Activated CD8-positive, alpha-beta T cell treated with anti-CD3 and anti-CD28 coated beads, Interleukin-2, amount 10 ng/mL, durations not matched to agents 7 days and 5 days (primary cell): ENCODE measurements at regions not wholly inside any gene's neighbourhood (a gene's known extent, or its start where the extent isn't known, plus 50 kb on each side); places are given as distances from the start of the nearest gene placed in this dataset.

Source experiments
- ATAC-seq: fragments of 150-1000 bp; cut with Tn5 transposase; one replicate; pipeline ENCODE4 v1.10.0; 2021; ENCODE audit warnings: moderate library complexity
- CTCF ChIA-PET: fragments of 350-600 bp; sonication (Branson Sonifier 250); formaldehyde crosslinking; loops from one replicate; lab custom pipeline; 2021; ENCODE audit warnings: antibody characterized with exemption; lab: Charles Lee
- POLR2A ChIA-PET: fragments of 350-600 bp; sonication (Branson Sonifier 250); formaldehyde crosslinking; loops from one replicate; lab custom pipeline; 2021; ENCODE audit warnings: antibody characterized with exemption; lab: Charles Lee
- DNase-seq: peaks from one replicate; pipeline ENCODE4 v3.0.0-alpha.2; 2020
- H3K27ac Mint-ChIP-seq: one replicate; pipeline ENCODE4 v1.8.0; 2021; ENCODE audit warnings: mild to moderate bottlenecking, mixed read lengths
- H3K27me3 Mint-ChIP-seq: one replicate; pipeline ENCODE4 v1.8.0; 2021; ENCODE audit warnings: low read depth, mixed read lengths
- H3K36me3 Mint-ChIP-seq: one replicate; pipeline ENCODE4 v1.8.0; 2021; ENCODE audit warnings: low read depth, mixed read lengths
- H3K4me1 Mint-ChIP-seq: one replicate; pipeline ENCODE4 v1.8.0; 2021; ENCODE audit warnings: low read depth, mixed read lengths
- H3K4me3 Mint-ChIP-seq: one replicate; pipeline ENCODE4 v1.8.0; 2021; ENCODE audit warnings: mild to moderate bottlenecking, mixed read lengths
- H3K9me3 Mint-ChIP-seq: one replicate; pipeline ENCODE4 v1.8.0; 2022; ENCODE audit warnings: mixed read lengths; ENCODE audit not compliant: insufficient read depth

DNA sequence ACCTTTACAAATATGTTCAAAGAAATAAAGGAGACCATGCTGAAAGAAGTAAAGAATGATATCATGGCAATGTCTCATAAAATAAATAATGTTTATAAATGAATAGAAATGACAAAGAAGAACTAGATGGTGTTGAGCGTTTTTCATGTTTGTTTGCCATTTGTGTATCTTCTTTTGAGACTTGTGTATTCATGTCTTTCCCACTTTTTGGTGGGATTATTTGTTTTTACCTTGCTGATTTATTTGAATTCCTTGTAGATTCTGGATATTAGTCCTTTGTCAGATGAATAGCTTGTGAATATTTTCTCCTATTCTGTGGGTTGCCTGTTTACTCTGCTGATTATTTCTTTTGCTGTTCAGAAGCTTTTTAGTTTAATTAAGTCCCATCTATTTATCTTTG lies 732.4 kb downstream of the FAT4 start:
- Mint-ChIP-seq H3K4me1 (no peaks in the 10 kb centered on the region), H3K36me3 (no peaks in the 10 kb centered on the region), H3K4me3 (no peak overlapping the region), H3K9me3 (no peaks in the 10 kb centered on the region), H3K27me3 (no peaks in the 10 kb centered on the region), H3K27ac (no peak overlapping the region)
- ChIA-PET CTCF (no interaction called here), POLR2A (no interaction called here)
- DNase-seq, result no peak
- ATAC-seq, result no peak

DNA sequence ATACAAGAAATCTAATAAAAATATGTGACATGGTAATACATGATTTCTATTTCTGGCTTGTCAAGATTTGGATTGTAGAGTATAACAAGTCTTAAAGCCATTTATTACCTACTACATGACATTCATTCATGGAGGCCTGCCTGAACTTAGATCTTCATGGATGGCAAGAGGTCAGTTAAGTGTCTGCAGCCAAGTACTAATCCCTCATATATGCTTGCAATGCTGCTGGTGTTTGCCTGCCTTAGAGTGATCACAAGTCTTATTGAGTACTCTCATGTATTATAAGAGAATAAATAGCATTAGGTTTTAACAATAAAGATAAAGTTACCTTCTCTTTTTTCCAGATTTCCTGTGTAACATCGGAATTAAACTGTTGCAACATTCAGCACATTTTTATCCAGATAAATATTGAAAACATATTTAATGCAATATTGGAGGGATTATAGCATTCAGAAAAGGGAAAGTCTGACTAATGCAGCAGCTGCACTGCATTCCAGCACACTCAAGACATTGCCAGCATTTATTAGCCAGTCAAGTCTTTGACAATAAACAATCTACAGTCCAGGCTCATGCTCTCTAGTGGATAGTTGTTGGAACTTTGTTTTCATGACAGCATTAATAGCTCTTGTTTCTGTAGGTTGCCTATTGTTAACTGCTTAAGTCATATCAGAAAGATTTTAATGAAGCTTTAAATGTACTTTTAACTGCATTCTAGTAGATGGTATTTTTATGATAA lies 737.1 kb downstream of the FAT4 start:
- DNase-seq, result no peak
- no peaks in the 10 kb centered on the region for H3K4me1 Mint-ChIP-seq
- H3K9me3 Mint-ChIP-seq, result no peaks in the 10 kb centered on the region
- ATAC-seq, result no peak
- no peak overlapping the region for H3K4me3 Mint-ChIP-seq
- ChIA-PET CTCF (no interaction called here), POLR2A (no interaction called here)
- no peak overlapping the region for H3K27ac Mint-ChIP-seq
- no peaks in the 10 kb centered on the region for H3K27me3 Mint-ChIP-seq
- H3K36me3 Mint-ChIP-seq, result no peaks in the 10 kb centered on the region

DNA sequence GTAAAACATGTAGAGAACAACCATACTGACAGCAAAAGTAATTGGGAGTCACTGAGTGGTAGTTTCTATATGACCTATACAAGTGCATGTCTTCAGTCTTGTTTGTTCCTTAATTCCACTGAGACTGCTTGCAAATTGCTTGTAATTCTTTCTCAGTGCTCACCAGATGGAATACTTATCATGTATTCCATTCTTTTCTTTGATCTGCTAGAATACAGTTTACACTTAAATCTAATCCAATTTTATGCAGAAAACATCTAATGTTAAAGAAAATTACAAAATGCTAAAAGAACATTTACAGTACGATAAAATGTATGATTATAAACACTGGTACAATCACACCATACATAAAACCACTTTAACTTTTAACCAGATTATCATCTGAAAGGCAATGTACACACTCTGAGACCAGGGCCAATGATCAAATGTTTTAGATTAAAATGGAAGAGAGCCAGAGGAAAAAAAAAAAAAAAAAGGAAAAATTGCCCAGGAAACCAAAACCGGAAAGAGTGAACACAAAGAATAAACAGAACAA lies 741.4 kb downstream of the FAT4 start:
- Mint-ChIP-seq H3K4me1 (no peaks in the 10 kb centered on the region), H3K27ac (no peak overlapping the region), H3K4me3 (no peak overlapping the region), H3K27me3 (no peaks in the 10 kb centered on the region), H3K9me3 (peaks cover 5% of the 10 kb centered on the region), H3K36me3 (no peaks in the 10 kb centered on the region)
- ChIA-PET POLR2A (no interaction called here), CTCF (no interaction called here)
- no peak for ATAC-seq
- DNase-seq, result no peak

DNA sequence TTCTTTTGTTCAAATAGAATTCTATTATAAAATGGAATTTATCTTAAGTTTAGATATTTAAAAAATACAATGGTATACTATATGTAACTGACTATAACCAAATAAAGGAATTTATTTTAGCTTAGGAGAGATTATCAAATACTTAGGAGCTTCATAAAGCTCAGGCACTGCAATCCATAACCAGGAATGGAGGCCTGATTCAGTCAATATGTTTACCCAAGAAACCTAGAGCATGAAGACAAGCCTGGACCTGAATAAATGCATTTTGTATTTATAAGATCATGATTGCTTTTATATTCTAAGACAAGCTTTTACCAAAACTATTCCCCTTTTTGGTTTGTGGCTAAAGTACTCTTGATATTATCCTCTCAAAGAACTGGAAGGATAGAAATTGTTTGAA lies 742.6 kb downstream of the FAT4 start:
- no peaks in the 10 kb centered on the region for H3K36me3 Mint-ChIP-seq
- H3K4me1 Mint-ChIP-seq, result no peaks in the 10 kb centered on the region
- H3K27me3 Mint-ChIP-seq, result no peaks in the 10 kb centered on the region
- ATAC-seq (no peak), DNase-seq (no peak)
- ChIA-PET CTCF (no interaction called here), POLR2A (no interaction called here)
- no peak overlapping the region for H3K27ac Mint-ChIP-seq
- H3K4me3 Mint-ChIP-seq, result no peak overlapping the region
- H3K9me3 Mint-ChIP-seq, result peaks cover 5% of the 10 kb centered on the region

DNA sequence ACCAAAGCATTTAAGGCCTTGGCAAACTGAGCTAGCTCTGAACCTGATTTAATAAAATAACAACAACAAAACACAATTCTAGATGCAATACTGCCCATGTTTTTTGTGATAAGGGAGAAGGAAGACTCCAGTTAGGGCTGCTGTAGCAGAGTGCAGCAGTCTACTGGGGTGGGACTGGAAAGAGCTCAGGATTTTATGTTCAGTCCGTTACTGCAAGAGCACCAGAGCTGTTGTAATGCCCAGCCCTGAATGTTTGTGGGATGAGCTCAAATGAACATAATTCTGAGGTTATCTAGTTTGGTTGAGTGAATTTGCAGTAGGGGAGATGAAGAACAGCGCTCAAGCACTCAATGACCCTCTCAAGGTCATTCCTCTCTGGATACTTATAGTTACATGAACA lies 743.8 kb downstream of the FAT4 start:
- no peak for DNase-seq
- H3K4me1 Mint-ChIP-seq, result no peaks in the 10 kb centered on the region
- H3K27ac Mint-ChIP-seq, result no peak overlapping the region
- no peak for ATAC-seq
- ChIA-PET CTCF (no interaction called here), POLR2A (no interaction called here)
- no peaks in the 10 kb centered on the region for H3K36me3 Mint-ChIP-seq
- no peaks in the 10 kb centered on the region for H3K27me3 Mint-ChIP-seq
- H3K4me3 Mint-ChIP-seq, result no peak overlapping the region
- H3K9me3 Mint-ChIP-seq, result peaks cover 5% of the 10 kb centered on the region

DNA sequence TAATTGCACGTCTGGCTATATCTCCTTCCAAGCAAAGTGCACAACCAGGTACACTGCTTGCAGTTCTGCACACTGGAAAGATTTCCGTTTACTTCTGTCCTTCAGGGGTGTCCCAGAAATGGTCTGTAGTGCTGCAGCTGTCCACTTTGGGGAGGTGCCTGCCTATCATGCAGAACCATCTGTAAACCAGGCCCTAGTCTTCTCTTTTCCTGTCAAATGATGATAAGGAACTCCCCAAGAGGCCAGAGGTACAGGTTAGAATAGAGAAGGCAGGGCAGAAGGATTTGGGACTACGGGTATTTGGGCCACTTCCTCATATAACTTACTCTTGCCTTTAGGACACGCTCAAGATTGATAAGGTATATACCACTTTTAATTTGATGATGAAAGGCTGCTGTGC lies 746.9 kb downstream of the FAT4 start:
- no peak overlapping the region for H3K4me3 Mint-ChIP-seq
- H3K36me3 Mint-ChIP-seq, result no peaks in the 10 kb centered on the region
- H3K9me3 Mint-ChIP-seq, result peaks cover 5% of the 10 kb centered on the region
- POLR2A ChIA-PET, result no interaction called here
- no peak overlapping the region for H3K27ac Mint-ChIP-seq
- CTCF ChIA-PET, result no interaction called here
- DNase-seq (no peak), ATAC-seq (no peak)
- H3K27me3 Mint-ChIP-seq, result no peaks in the 10 kb centered on the region
- no peaks in the 10 kb centered on the region for H3K4me1 Mint-ChIP-seq

DNA sequence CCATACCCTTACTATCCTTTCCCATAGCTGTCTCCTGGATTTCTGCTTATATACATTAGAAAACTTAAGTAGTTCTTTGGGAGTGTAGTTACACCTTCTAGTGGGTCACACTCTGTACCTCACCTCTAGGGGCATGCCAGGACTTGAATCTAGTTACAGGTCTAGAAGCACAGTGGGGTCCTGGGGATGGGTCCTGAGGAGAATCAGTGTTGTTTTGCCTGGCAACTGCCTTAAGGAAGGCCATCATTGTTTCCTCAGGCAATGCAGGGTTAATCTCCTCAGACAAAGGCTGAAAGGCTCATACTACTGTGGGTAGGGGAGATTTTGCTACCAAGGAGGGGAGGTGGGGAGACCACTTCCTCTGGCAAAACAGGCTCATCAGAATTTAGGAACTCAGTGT lies 750.3 kb downstream of the FAT4 start:
- H3K4me1 Mint-ChIP-seq, result no peaks in the 10 kb centered on the region
- POLR2A ChIA-PET, result no interaction called here
- no peak overlapping the region for H3K4me3 Mint-ChIP-seq
- no peak overlapping the region for H3K27ac Mint-ChIP-seq
- no peaks in the 10 kb centered on the region for H3K9me3 Mint-ChIP-seq
- H3K36me3 Mint-ChIP-seq, result no peaks in the 10 kb centered on the region
- CTCF ChIA-PET, result no interaction called here
- H3K27me3 Mint-ChIP-seq, result no peaks in the 10 kb centered on the region
- DNase-seq (no peak), ATAC-seq (no peak)

DNA sequence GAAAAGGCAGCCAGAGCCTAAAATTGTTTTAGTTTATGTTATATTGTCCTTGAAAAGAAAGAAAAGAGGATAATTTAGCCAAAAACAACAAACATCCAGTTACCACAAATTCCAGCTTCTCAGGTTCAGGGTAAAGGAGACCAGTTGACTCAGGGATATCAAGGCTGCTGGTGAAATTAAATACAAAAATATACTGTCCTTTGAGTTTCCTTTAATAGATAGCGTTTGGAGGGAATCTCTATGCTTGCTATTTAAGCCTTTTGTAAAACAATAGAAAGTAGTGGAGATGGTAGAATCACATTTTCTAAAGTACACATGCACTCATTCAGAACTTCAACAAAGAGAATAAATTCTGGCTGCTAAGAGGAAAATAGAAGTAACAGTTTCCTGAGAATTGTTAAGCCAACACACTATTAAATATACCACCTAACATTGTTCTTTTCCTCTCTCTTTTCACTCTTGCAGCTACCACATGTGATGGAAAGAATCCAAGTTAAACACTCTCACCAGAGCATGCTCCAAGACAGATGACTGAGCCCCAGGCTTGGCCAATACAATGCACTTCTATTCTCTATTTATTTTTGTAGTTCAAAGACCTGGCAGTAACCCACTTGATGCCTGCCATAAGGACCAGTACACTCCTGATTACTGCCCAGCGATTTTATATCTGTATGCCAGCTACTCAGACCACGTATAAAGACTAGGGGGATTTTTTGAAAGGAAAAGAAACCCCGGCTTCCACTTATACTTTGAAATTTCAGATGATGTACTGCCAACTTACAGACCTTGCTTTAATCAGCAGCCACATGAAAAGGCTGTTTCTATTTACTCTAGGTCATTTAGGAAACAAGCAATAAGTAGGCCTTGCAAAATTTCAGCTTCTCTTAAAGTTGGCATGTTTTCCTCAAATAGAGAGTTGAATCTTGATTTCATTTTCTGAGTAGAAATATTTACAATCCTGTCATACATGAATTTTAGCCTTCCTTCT lies 756.9 kb downstream of the FAT4 start:
- DNase-seq (no peak), ATAC-seq (no peak)
- Mint-ChIP-seq H3K4me3 (no peak overlapping the region), H3K27me3 (no peaks in the 10 kb centered on the region), H3K27ac (no peak overlapping the region), H3K4me1 (no peaks in the 10 kb centered on the region), H3K9me3 (no peaks in the 10 kb centered on the region), H3K36me3 (no peaks in the 10 kb centered on the region)
- ChIA-PET CTCF (no interaction called here), POLR2A (no interaction called here)

DNA sequence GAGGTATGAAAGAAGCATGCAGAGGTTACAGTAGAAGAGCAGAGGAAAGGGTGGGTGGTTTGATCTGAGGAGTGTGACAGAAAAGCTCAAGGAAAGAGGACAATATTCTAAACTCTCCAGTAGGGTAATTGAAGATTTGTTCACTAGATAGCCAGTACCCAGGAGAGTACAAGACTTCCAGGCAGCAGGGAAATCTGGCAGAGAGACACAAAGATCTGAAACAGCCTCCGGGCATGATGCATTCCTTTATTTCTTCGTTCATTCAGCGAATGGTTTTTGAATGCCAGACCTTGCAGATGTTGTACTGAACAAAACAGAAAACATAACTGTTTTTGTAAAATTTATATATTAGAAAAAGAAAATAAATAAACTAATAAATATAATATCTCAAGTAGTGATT lies 766.6 kb downstream of the FAT4 start:
- Mint-ChIP-seq H3K27me3 (no peaks in the 10 kb centered on the region), H3K4me3 (no peak overlapping the region), H3K9me3 (peaks cover 5% of the 10 kb centered on the region), H3K27ac (no peak overlapping the region), H3K4me1 (no peaks in the 10 kb centered on the region), H3K36me3 (no peaks in the 10 kb centered on the region)
- ATAC-seq, result no peak
- no peak for DNase-seq
- POLR2A ChIA-PET, result no interaction called here
- CTCF ChIA-PET, result no interaction called here

DNA sequence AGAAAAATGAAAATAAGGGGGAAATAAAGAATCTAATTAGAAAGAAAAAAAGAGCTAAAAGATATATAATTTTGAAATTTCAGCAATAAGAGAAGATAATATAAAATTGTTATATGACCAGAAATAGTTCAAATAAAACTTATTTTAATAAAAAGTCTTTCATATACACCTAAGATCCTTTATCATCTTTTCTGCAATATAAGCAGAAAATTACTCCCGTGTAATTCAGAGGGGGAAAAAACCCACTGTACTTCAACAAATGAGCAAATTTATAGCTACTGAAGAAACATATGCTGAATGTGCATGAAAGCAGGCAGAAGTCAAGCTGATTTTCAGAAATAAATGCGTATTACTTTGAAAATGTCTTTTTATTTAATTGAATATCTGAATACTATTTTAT lies 771.3 kb downstream of the FAT4 start:
- no peak overlapping the region for H3K4me3 Mint-ChIP-seq
- H3K27ac Mint-ChIP-seq, result no peak overlapping the region
- CTCF ChIA-PET, result no interaction called here
- DNase-seq, result no peak
- H3K36me3 Mint-ChIP-seq, result no peaks in the 10 kb centered on the region
- H3K9me3 Mint-ChIP-seq, result peaks cover 5% of the 10 kb centered on the region
- no peaks in the 10 kb centered on the region for H3K4me1 Mint-ChIP-seq
- POLR2A ChIA-PET, result no interaction called here
- no peaks in the 10 kb centered on the region for H3K27me3 Mint-ChIP-seq
- ATAC-seq, result no peak

DNA sequence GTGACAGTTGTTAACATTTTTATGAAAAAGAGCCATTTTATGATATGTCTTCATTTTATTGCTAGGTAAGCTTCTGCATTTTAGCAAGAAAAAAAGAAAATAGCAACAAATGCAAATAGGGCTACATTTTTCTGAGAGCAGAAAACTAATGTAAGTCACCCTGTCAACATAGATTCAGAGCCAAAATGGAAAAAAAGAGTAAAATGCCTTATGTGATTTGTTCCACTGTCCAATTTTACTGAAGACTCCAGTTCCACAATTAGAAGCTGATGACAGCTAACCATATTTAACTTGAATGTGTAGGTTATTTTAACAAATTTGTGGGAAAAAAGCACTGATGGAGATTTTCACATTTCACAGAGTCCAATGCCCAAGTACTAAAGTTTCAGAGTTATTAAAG lies 772.3 kb downstream of the FAT4 start:
- Mint-ChIP-seq H3K27me3 (no peaks in the 10 kb centered on the region), H3K27ac (no peak overlapping the region), H3K4me3 (no peak overlapping the region), H3K36me3 (no peaks in the 10 kb centered on the region), H3K4me1 (no peaks in the 10 kb centered on the region), H3K9me3 (peaks cover 1% of the 10 kb centered on the region)
- ATAC-seq (no peak), DNase-seq (no peak)
- CTCF ChIA-PET, result no interaction called here
- POLR2A ChIA-PET, result no interaction called here

DNA sequence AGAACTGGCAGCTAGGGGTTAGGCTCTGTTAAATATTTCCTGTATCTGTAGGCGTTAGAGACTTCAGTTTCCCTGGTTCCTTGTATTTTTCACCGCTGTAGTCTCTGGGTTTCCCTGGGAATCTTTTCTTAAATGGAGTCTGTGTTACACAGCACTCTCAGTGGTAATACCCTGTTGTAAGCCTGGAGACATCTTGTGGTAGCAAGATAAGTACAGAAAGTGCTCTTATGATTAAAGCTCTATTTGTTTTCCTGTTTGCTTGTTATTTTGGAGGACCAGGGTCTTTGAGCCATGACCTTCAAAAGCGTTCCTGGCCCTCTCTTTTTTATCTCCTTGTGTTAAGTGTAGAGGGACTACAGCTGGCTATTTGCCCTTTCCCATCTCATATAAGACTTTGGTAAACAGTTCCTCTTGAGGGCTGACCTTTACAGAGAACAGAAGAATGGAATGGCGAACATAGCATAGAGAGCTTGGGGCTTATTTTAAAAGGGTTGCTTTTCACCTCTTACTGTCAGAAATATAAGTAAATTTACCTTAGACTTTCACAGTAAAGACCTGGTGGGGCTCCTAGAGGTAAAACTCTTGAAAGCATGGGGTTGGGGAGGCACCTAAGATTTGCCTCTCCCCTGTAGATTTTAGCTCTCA lies 782.5 kb downstream of the FAT4 start:
- Mint-ChIP-seq H3K36me3 (no peaks in the 10 kb centered on the region), H3K9me3 (peaks cover 10% of the 10 kb centered on the region), H3K27me3 (no peaks in the 10 kb centered on the region), H3K27ac (no peak overlapping the region), H3K4me1 (no peaks in the 10 kb centered on the region), H3K4me3 (no peak overlapping the region)
- no peak for ATAC-seq
- ChIA-PET CTCF (no interaction called here), POLR2A (no interaction called here)
- DNase-seq, result no peak
